K562 (cell line): ENCODE measurements at regions not wholly inside any gene's neighbourhood (a gene's known extent, or its start where the extent isn't known, plus 50 kb on each side); places are given as distances from the start of the nearest gene placed in this dataset.

Experiments
- ATAC-seq: fragments of 200-7000 bp; cut with Tn5 transposase; 3 replicates; pipeline ENCODE4 v1.9.1; 2020; ENCODE audit warnings: moderate library complexity
- BruUV-seq: library from RNA; stranded (reverse); fragments of 400-500 nt; replicated peaks from 2 replicates; lab custom pipeline; 2021; lab: Mats Ljungman, UMichigan
- CTCF ChIA-PET: fragments of 300-600 bp; formaldehyde crosslinking; extraction: SDS; loops from one replicate; lab custom pipeline; 2021; ENCODE audit warnings: low intra/inter-chr PET ratio; lab: Yijun Ruan, JAX
- POLR2A ChIA-PET: fragments of 300-600, 350-650 bp; sonication (Branson Sonifier 250); formaldehyde crosslinking; extraction: SDS; loops from one replicate; lab custom pipeline; 2021; ENCODE audit warnings: antibody characterized with exemption, inconsistent platforms; lab: Yijun Ruan, JAX
- DNase-seq, 4 experiments: peaks; one replicate each; pipeline versions ENCODE4 v3.0.0 to v3.0.0-alpha.2; 2011 to 2018; ENCODE audit warnings: low spot score in 3 of 4, mixed read lengths in 3 of 4; ENCODE audit errors: extremely low read depth in 1 of 4
- FAIRE-seq: peaks from 2 replicates; lab custom pipeline; 2011; peaks lifted over from hg19 to GRCh38; lab: Jason Lieb, UNC
- H2AFZ ChIP-seq: 2 replicates; pipeline ENCODE4 v1.6.0; 2011; ENCODE audit warnings: low read depth, low read length, control low read depth, inconsistent platforms
- H3K27ac ChIP-seq: fragments of 200-600 bp; 3 replicates; pipeline ENCODE4 v1.8.0; 2011; ENCODE audit warnings: low read depth, mild to moderate bottlenecking, control low read depth, inconsistent platforms, low read length, moderate library complexity, mixed read lengths; ENCODE audit errors: extremely low read depth
- H3K27me3 ChIP-seq, 2 experiments: fragments of 300-600 bp in 1 of 2; 2 replicates in 1 of 2; 3 replicates in 1 of 2; pipeline versions ENCODE4 v1.6.0 to v1.8.0; 2011; ENCODE audit warnings: inconsistent platforms in 2 of 2, low read length in 2 of 2, mild to moderate bottlenecking in 1 of 2, mixed read lengths in 1 of 2, moderate library complexity in 1 of 2; ENCODE audit not compliant: control insufficient read depth in 2 of 2, insufficient read depth in 2 of 2
- H3K36me3 ChIP-seq: fragments of 300-600 bp; 3 replicates; pipeline ENCODE4 v1.8.0; 2011; ENCODE audit warnings: mild to moderate bottlenecking, low read length, inconsistent platforms; ENCODE audit not compliant: control insufficient read depth, insufficient read depth
- H3K4me1 ChIP-seq, 2 experiments: fragments of 200-600 bp in 1 of 2; replicated peaks in 1 of 2; 2 replicates in 1 of 2; 3 replicates in 1 of 2; pipeline versions ENCODE4 v1.5.1 to v1.8.0; 2011; ENCODE audit warnings: inconsistent platforms in 2 of 2, low read length in 2 of 2, mild to moderate bottlenecking in 1 of 2, mixed read lengths in 1 of 2, moderate library complexity in 1 of 2; ENCODE audit not compliant: control insufficient read depth in 2 of 2, insufficient read depth in 2 of 2
- H3K4me2 ChIP-seq: 2 replicates; pipeline ENCODE4 v1.6.1; 2011; ENCODE audit warnings: low read length, control low read depth, inconsistent platforms, mixed read lengths; ENCODE audit not compliant: insufficient read depth
- H3K4me3 ChIP-seq: fragments of 200-600 bp; sonication (generic), shearing (Covaris generic); 2 replicates; pipeline ENCODE4 v1.5.1; 2016; ENCODE audit warnings: control low read depth, inconsistent platforms
- H3K79me2 ChIP-seq: fragments of 200-600 bp; 3 replicates; pipeline ENCODE4 v1.8.0; 2011; ENCODE audit warnings: low read length, inconsistent platforms; ENCODE audit not compliant: control insufficient read depth, insufficient read depth
- H3K9ac ChIP-seq, 2 experiments: 2 replicates each; pipeline versions ENCODE4 v1.6.0 to v1.6.1; 2011; ENCODE audit warnings: low read depth in 2 of 2, low read length in 2 of 2, control low read depth in 1 of 2, inconsistent platforms in 1 of 2, mild to moderate bottlenecking in 1 of 2, mixed read lengths in 1 of 2; ENCODE audit not compliant: insufficient read depth in 1 of 2
- H3K9me1 ChIP-seq: one replicate; pipeline ENCODE4 v1.6.0; 2011; ENCODE audit warnings: inconsistent platforms, mild to moderate bottlenecking, low read length, moderate library complexity; ENCODE audit not compliant: control insufficient read depth, insufficient read depth
- H3K9me3 ChIP-seq: replicated peaks from 2 replicates; pipeline ENCODE4 v1.5.1; 2011; ENCODE audit warnings: low read depth, low read length, inconsistent platforms; ENCODE audit not compliant: control insufficient read depth, insufficient read depth
- H4K20me1 ChIP-seq: replicated peaks from 2 replicates; pipeline ENCODE4 v1.6.1; 2011; ENCODE audit warnings: low read length, inconsistent platforms, mixed read lengths; ENCODE audit not compliant: control insufficient read depth, insufficient read depth
- CBFA2T3 ChIP-seq: fragments of 450-650 bp; IDR thresholded peaks from 2 replicates; pipeline ENCODE4 v1.6.1; 2017
- CBX5 ChIP-seq: IDR thresholded peaks from 2 replicates; pipeline ENCODE4 v1.6.1; 2014; ENCODE audit warnings: low read depth, borderline replicate concordance
- CEBPG ChIP-seq, 3 experiments: fragments of 200-800 bp in 1 of 3; sonication (Bioruptor generic) in 1 of 3; sonication (generic) in 1 of 3; formaldehyde crosslinking in 1 of 3; IDR thresholded peaks in 2 of 3; conservative IDR thresholded peaks in 1 of 3; 2 replicates each; pipeline versions ENCODE4 v1.6.1 to v1.8.0; 2016 to 2022; ENCODE audit warnings: missing compliant biosample characterization in 2 of 3, missing genetic modification characterization in 2 of 3, mild to moderate bottlenecking in 1 of 3, missing genetic modification reagents in 1 of 3
- FOXA1 ChIP-seq: fragments of 450-650 bp; IDR thresholded peaks from 2 replicates; pipeline ENCODE4 v1.6.1; 2016; ENCODE audit warnings: mild to moderate bottlenecking, borderline replicate concordance
- HCFC1 ChIP-seq: IDR thresholded peaks from 2 replicates; pipeline ENCODE4 v1.6.1; 2012; ENCODE audit warnings: low read depth, low read length, improper control_type of control experiment
- KDM2B ChIP-seq: fragments of 250-450 bp; sonication (Bioruptor Pico); IDR thresholded peaks from 2 replicates; pipeline ENCODE4 v1.8.0; 2021; ENCODE audit warnings: mild to moderate bottlenecking, moderate library complexity
- NFYB ChIP-seq: IDR thresholded peaks from 2 replicates; pipeline ENCODE4 v1.6.1; 2011; ENCODE audit warnings: mild to moderate bottlenecking, moderate library complexity; ENCODE audit not compliant: insufficient read length; ENCODE audit errors: extremely low read depth
- NR2C1 ChIP-seq, 2 experiments: fragments of 450-650 bp; IDR thresholded peaks; 2 replicates each; pipeline ENCODE4 v1.6.1; 2017; ENCODE audit warnings: mild to moderate bottlenecking in 2 of 2, antibody characterized with exemption in 1 of 2, inconsistent platforms in 1 of 2, missing compliant biosample characterization in 1 of 2, missing genetic modification characterization in 1 of 2
- RBBP5 ChIP-seq: fragments of 200-600 bp; sonication (generic); IDR thresholded peaks from 2 replicates; pipeline ENCODE4 v1.6.1; 2012; ENCODE audit warnings: borderline replicate concordance, mild to moderate bottlenecking, low read length, control low read depth, inconsistent platforms; ENCODE audit not compliant: insufficient read depth, poor library complexity, severe bottlenecking
- SIN3B ChIP-seq: fragments of 450-650 bp; IDR thresholded peaks from 2 replicates; pipeline ENCODE4 v1.6.1; 2017; ENCODE audit warnings: low read depth, mild to moderate bottlenecking, moderate library complexity
- SUPT5H ChIP-seq: fragments of 450-650 bp; IDR thresholded peaks from 2 replicates; pipeline ENCODE4 v1.6.1; 2016
- TARDBP ChIP-seq: fragments of 450-650 bp; IDR thresholded peaks from 2 replicates; pipeline ENCODE4 v1.6.1; 2016
- TGIF2 ChIP-seq: sonication (generic); formaldehyde crosslinking; IDR thresholded peaks from 2 replicates; pipeline ENCODE4 v1.8.1; 2022; ENCODE audit warnings: mild to moderate bottlenecking, missing genetic modification reagents, moderate library complexity
- ZBTB12 ChIP-seq: fragments of 250-450 bp; sonication (Bioruptor Pico); IDR thresholded peaks from 2 replicates; pipeline ENCODE4 v1.4.0; 2020
- ZNF134 ChIP-seq: fragments of 250-450 bp; sonication (Bioruptor Pico); conservative IDR thresholded peaks from 2 replicates; pipeline ENCODE4 v1.4.0; 2020
- ZNF436 ChIP-seq: fragments of 250-450, 450-650 bp; sonication (Bioruptor Pico); formaldehyde crosslinking; IDR thresholded peaks from 2 replicates; pipeline ENCODE4 v1.7.0; 2020; ENCODE audit warnings: mild to moderate bottlenecking
- ZNF707 ChIP-seq: fragments of 250-450 bp; sonication (Bioruptor Pico); conservative IDR thresholded peaks from 2 replicates; pipeline ENCODE4 v1.8.0; 2022; ENCODE audit warnings: inconsistent platforms, mild to moderate bottlenecking, moderate library complexity
- WGBS: fragments of 100-300 bp; shearing (Covaris generic); methylation state at CpG from one replicate; pipeline ENCODE4 v1.1.6; 2016; ENCODE audit warnings: low coverage, mixed read lengths; ENCODE audit not compliant: insufficient coverage; ENCODE audit errors: missing lambda C conversion rate; 5-methylcytosine and 5-hydroxymethylcytosine counted together
- in situ Hi-C: fragments of 300-500 bp; cut with MboI; formaldehyde crosslinking; loops from 4 replicates; pipeline ENCODE4 v1.15.0; 2018; ENCODE audit warnings: inconsistent platforms, mixed read lengths
- intact Hi-C: fragments of 100-400 bp; cut with micrococcal nuclease; formaldehyde crosslinking; loops from 2 replicates; pipeline ENCODE4 v1.14.2; 2022
- TF ChIP-seq, protein P1 (sequence below): sonication (generic); formaldehyde crosslinking; IDR thresholded peaks from 2 replicates; pipeline ENCODE4 v1.5.0; 2020; ENCODE audit warnings: missing genetic modification reagents
- TF ChIP-seq, protein P2 (sequence below): sonication (generic); formaldehyde crosslinking; IDR thresholded peaks from 2 replicates; pipeline ENCODE4 v1.8.0; 2023; ENCODE audit warnings: mild to moderate bottlenecking, missing genetic modification reagents
- TF ChIP-seq, protein P3 (sequence below): fragments of 250-450 bp; sonication (Bioruptor Pico); IDR thresholded peaks from 2 replicates; pipeline ENCODE4 v1.5.0; 2020; ENCODE audit warnings: mild to moderate bottlenecking

DNA sequence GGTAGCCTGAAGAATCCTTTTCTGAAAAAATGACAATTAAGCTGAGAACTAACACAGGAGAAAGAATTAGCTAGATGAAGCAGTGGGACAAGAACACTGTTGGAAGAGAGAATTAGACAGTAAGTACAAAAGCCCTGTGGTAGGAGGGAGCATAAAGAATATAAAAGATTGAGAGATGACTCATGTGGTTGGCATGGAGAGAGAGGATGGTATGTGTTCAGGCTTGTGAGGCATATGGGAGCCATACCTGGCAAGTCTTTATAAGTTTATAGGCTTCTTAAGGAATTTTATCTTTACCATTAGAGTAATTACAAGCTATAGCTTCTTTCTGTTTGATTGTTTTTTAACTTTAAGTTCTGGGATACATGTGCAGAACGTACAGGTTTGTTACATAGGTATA lies 325.0 kb downstream of the ARL6IP6 start (continued):
- no peak for TF ChIP-seq CEBPG (CRISPR knock-in tag; IDR thresholded peaks at IDR 0.05)
- no peak for TF ChIP-seq CEBPG (tag; conservative IDR thresholded peaks at IDR 0.05 in 1 of 2, IDR thresholded peaks at IDR 0.05 in 1 of 2)
- no peak for TF ChIP-seq SUPT5H
- no peak for TF ChIP-seq CBX5
- no peak for TF ChIP-seq KDM2B (CRISPR knock-in tag)
- TF ChIP-seq TGIF2: no peak
- no peak for TF ChIP-seq ZNF436 (CRISPR knock-in tag)
- no peak for TF ChIP-seq TARDBP
- no peak for TF ChIP-seq ZBTB12 (CRISPR knock-in tag)
- no peak for TF ChIP-seq ZNF134 (CRISPR knock-in tag)
- no peak for TF ChIP-seq NR2C1 (IDR thresholded peaks at IDR 0.05)
- no peak for TF ChIP-seq NR2C1 (tag; IDR thresholded peaks at IDR 0.05)

GRCh38 chr2:153028626-153029025 lies 310.2 kb downstream of the ARL6IP6 start:
- Histone ChIP-seq H3K9ac (no peak overlapping the region), H2AFZ (no peak overlapping the region), H3K4me1 (no peaks in the 10 kb centered on the region), H3K27me3 (no peaks in the 10 kb centered on the region), H3K36me3 (no peaks in the 10 kb centered on the region), H3K4me2 (no peak overlapping the region), H3K9me1 (no peaks in the 10 kb centered on the region), H3K9me3 (no peaks in the 10 kb centered on the region; the same call in 1 of the 2 replicates), H4K20me1 (no peaks in the 10 kb centered on the region), H3K27ac (no peak overlapping the region), H3K79me2 (no peaks in the 10 kb centered on the region), H3K4me3 (no peak overlapping the region)
- no peak for ATAC-seq
- no TSS peak for BruUV-seq
- WGBS: 0% methylated on average over 2 of the region's 2 CpGs
- DNase-seq: no peak
- POLR2A ChIA-PET: no interaction called here
- FAIRE-seq: no peak
- in situ Hi-C loops: no loop called here
- CTCF ChIA-PET: no interaction called here
- intact Hi-C loops: no loop called here
- TF ChIP-seq NFYB: no peak
- TF ChIP-seq FOXA1: no peak
- TF ChIP-seq, protein P1, sequence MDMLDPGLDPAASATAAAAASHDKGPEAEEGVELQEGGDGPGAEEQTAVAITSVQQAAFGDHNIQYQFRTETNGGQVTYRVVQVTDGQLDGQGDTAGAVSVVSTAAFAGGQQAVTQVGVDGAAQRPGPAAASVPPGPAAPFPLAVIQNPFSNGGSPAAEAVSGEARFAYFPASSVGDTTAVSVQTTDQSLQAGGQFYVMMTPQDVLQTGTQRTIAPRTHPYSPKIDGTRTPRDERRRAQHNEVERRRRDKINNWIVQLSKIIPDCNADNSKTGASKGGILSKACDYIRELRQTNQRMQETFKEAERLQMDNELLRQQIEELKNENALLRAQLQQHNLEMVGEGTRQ (CRISPR knock-in tag): no peak
- TF ChIP-seq, protein P2, sequence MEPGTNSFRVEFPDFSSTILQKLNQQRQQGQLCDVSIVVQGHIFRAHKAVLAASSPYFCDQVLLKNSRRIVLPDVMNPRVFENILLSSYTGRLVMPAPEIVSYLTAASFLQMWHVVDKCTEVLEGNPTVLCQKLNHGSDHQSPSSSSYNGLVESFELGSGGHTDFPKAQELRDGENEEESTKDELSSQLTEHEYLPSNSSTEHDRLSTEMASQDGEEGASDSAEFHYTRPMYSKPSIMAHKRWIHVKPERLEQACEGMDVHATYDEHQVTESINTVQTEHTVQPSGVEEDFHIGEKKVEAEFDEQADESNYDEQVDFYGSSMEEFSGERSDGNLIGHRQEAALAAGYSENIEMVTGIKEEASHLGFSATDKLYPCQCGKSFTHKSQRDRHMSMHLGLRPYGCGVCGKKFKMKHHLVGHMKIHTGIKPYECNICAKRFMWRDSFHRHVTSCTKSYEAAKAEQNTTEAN (CRISPR knock-in tag): no peak
- no peak for TF ChIP-seq HCFC1
- no peak for TF ChIP-seq CBFA2T3
- TF ChIP-seq, protein P3, sequence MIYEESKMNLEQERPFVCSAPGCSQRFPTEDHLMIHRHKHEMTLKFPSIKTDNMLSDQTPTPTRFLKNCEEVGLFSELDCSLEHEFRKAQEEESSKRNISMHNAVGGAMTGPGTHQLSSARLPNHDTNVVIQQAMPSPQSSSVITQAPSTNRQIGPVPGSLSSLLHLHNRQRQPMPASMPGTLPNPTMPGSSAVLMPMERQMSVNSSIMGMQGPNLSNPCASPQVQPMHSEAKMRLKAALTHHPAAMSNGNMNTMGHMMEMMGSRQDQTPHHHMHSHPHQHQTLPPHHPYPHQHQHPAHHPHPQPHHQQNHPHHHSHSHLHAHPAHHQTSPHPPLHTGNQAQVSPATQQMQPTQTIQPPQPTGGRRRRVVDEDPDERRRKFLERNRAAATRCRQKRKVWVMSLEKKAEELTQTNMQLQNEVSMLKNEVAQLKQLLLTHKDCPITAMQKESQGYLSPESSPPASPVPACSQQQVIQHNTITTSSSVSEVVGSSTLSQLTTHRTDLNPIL: no peak
- no peak for TF ChIP-seq ZNF707 (CRISPR knock-in tag)
- TF ChIP-seq SIN3B: no peak
- no peak for TF ChIP-seq RBBP5
